ENCODE measurements at regions not wholly inside any gene's neighbourhood (a gene's known extent, or its start where the extent isn't known, plus 50 kb on each side); places are given as distances from the start of the nearest gene placed in this dataset.

- TF ChIP-seq POLR2A (IDR thresholded peaks at IDR 0.05) (no peak), CTCF (IDR thresholded peaks at IDR 0.05) (no peak)
Observed at GRCh38 chr5:62042007-62042406, 264.0 kb upstream of the KIF2A start.
